Right hindlimb (tissue), 1 donor: ENCODE measurements at regions not wholly inside any gene's neighbourhood (a gene's known extent, or its start where the extent isn't known, plus 50 kb on each side); places are given as distances from the start of the nearest gene placed in this dataset.
A peak's percentile ranks its signal among the peaks of the same experiment; 100 is the strongest.

Experiments used
- DNase-seq: peaks from one replicate; pipeline ENCODE4 v3.0.0-alpha.2; 2018

DNA sequence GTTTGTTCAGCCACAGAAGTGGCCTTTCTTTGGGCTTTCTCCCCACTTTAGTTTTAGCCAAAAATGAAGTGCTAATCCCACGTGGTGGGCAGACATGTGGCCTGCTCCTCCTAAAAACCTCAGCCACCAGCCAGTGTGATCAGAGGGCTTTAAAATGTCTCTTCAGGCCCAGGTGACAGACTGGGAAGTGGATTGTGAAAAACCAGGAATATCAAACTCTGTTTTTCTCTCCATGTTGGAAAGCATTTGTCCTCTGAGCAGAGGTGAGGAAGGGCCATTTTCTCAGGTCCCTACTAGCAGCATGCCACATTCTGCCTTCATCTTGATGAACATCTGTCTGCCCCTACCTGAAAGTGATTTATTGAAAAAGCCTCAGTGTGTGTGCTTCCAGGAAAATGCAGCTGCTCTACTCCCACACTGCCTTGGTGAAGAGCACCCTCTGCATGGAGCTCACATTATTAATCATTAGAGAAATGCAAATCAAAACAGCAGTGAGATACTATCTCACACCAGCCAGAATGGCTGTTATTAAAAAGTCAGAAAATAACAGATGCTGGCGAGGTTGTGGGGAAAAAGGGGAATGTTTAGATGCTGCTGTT lies 181.2 kb upstream of the DMAC1 start:
- no peak for DNase-seq

DNA sequence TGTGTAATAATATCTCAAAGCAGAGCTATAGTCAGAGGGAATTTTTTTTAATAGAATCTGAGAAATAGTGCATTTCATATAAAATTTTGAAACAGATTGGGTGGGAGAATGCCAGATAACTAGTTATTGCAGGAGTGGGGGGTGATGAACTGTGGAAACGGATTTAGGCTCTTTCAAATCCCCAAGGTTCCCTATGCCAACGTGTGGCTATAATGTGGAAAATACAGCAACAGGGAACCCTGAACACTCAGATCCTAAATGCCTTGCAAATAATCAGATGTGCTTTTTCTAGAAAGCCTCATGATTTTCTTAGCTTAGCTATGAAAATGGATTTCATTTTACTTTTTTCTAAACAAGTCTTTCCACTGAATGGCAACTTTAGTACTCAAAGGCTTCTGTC lies 180.5 kb upstream of the DMAC1 start:
- DNase-seq: no peak

DNA sequence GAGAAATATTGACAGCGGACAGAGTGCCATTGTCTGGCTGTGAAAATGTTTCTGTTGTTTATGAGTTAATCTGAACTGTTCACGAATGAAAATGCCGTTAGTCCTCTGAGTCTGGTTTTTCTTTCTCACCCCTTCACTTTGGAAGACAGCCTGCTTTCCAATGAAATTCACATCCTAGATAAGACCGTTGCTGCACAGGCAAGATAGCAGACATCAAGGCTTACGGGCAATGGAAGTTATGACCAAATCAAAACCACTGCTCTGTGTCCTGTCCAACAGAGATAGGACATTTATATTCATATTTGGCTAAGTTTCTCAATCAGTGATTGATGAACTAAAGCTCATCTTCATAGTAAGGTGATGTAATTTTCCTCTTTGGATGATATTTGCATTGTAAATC lies 180.0 kb upstream of the DMAC1 start:
- no peak for DNase-seq

DNA sequence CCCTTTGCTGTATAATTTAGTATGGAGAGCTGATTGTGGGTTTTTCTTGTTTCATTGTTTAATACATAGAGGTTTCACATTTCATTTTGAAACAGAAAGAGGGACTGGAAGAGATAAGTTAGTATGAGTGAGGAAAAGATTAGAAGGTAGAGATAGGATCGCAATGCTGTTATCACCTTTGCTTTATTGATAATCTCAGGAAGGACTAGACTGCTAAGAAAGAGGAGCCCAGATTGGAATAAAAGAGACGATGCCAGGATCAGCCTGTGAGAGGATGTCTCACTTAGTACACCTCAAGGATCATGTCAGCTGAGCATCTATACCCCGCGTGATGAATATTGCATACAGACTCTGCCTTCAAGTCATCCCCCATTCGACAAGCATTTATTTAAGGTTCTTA lies 178.0 kb upstream of the DMAC1 start:
- DNase-seq: no peak

DNA sequence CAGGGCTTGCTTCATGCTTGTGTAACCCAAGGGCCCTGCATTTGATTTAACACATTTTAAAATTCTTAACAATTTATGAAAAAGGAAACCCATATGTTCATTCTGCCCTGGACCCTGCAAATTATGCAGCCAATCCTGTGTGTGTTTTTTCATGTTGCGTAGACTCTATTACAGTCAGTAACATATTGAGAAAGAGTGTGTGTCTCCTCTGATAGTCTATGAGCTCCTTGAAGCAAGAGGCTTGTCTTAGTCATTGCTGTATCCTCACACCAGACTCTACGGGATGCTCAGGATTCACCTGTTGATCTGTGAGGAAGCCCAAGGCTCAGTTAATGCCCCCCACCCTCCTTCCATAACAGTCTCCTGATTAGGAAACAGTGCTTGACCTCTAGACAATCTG lies 177.3 kb upstream of the DMAC1 start:
- DNase-seq: no peak

DNA sequence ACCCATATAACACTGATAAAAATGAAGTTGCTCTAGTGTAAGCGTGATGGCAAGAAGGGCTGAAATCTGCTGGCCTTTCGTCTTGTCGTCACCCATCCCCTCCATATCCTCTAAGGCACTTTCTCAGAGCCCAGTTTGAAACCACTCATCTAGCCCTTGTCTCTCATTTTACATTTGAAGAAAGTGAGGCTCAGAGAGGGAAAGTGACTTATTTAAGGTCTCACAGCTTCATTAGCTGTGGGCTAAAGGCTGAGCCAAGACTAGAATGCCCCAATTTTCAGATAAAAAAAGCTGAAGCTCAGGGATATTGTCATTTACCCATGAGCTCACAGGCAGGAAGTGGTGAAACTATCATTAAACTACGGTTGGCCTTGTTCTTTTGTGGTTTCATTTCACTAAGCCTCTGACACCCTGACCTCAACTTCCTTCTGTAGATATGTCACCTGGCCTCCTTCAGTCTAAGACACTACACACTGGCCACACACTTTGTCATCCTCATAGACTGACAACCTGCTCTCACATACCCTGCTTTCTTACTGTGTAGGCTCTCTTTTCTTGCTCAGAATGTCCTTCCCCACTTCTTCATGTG lies 176.7 kb upstream of the DMAC1 start:
- no peak for DNase-seq

DNA sequence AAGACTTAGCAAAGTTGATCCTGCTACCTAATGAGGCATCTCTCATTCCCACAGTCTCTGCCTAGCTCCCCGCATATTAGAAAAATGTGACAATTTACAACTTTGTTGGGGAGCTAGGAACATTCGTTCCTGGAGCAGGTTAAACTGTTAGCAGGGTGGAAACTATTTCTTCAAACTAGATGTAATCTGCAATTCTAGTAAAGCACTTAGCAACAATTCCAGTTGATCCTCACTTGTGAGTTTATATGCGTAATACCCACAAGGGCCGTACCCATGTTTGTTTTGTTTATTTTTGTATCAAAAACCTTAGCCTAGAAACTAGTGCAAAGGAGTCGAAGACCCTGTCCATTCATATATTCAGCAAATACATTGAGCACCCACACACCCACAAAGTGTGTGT lies 175.8 kb upstream of the DMAC1 start:
- no peak for DNase-seq

DNA sequence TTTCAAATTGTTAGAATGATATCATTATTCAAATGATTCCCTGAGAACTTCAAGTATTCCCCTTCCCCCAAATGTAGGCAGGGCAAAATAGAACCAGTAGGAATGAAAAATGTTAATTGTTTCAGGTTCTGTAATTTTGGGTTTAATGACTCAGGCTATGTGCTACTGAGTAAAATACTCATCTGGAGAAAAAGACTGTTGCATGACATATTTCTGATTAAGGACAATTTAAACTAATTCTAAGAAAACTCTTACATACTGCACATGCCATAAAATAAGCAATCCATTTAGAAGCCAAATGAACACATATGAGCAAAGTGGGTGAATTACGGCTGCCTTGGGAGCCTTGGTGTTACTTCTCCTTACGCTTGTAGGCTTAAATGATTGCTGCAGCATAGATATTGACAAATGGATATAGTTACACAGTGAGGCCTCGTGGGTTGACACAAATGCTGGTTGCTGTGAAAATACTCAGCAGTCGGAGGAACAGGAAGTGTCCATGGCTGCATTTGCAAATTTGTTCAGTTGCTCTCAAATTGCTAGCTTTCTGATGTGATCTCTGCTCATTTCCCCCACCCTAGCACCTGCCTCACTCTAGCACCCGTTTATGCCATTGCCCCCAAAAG lies 174.9 kb upstream of the DMAC1 start:
- DNase-seq: no peak

DNA sequence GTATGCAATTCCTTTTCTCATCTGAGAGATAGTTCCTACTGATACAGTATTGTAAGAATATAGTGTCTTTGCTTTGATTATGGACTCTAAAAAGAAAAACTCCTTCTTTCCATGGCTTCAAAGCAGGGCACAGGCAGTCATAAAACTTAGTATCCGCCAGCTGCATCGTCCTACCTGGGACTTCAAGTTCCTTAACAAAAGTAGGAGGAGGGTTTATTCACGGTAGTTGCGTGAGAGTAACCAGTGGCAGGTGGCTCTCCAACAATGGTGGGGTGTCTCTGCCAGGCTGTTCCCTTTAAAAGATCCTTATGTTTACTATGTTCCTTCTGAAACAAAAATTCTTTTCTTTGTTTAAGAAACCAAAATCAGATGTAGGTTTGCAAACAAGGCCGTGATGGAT lies 173.5 kb upstream of the DMAC1 start:
- no peak for DNase-seq

DNA sequence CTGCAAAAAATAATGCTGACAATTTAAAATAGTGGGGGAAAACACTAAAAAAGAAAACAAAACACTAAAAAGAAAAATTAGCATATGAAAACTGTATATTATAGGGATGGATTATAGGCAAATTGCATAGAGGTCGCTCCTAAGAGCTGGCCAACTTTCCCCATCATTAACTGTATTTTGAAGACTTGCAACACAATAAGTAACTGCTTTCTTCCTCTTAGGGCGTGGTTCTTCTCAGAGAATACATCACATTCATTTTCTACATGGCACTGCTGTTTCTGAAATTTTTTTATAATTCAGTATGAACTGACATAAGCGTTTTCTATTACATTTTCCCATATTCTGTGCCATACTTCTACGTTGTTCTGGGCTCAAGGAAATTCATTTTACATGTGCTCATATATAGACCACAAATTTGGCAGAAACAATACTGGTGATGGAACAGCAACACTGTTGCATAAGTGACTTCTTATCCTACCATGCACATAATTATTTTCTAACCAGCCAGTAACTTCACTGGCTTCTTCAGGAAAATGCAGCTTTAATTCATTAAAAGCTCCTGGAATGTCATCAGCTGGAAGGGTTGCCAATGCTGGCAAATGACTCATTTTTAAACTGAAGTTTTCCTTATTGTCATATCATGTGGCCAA lies 171.2 kb upstream of the DMAC1 start:
- peak; percentile 51 for DNase-seq

DNA sequence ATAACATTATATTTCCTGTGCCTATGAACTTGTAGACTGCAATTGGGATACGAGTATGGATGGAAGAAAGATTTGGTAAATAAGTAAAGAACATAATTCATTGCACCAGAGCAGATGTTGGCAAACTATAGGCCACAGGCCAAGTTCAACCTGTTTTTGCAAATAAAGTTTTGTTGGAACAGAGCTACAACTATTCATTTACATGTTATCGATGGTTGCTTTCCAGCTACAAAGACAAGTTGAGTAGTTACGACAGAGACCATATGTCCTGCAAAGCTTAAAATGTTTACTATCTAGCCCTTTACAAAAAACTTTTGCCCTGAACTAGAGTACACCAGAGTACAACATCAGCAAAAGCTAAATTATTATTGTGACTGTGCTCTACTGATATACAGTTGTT lies 169.1 kb upstream of the DMAC1 start:
- no peak for DNase-seq

DNA sequence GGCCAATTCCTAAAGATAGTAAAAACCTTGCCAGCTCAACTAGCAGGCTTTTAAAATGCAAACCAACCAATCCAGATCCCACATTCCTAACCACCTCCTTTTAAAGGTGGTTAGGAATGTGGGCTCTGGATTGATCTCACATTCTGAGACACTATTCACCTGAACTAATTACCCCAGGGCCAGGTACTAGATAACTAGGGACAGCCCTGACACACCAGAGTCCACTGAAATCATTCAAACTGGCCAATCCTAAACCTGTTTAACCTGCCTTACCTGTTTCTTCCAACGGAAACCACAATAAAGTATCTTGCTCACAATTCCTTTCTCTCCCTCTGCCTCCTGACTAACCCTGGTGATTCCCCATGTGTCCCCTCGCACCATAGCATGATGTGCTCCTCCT lies 168.3 kb upstream of the DMAC1 start:
- no peak for DNase-seq

DNA sequence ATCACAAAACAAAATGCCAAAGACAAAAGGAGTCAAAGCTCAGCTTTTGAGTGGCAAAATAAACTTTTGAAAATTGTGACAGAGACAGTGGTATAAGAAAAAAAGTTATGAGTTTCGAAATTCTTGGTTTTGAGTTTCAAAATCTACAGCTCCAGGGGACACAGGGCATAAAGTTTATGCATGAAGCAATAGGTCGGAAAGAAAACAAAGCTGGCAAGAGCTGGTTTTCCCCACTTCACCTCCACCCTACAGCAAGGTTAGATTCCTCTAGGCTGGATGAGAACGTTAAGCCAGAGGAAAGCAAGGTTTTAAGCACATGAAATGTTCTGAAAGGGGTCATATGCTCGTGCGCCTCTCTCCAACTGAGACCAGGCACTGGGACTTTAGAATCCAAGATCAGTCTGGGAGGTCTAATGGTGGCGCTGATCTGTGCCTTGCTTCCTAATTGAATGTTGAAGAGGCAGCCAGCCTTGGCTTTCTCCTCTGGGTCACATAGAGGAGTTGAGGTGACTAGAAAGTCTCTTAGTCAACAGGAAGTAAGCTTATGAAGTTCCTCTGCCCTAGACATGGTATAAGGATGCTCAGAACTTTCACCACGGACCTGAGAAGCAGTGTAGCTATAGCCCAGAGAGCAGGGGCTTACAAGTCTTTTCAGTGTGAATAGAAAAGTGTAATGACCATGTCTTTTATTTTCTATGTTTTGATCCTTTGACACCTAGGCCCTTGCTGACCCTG lies 167.7 kb upstream of the DMAC1 start:
- DNase-seq: no peak

DNA sequence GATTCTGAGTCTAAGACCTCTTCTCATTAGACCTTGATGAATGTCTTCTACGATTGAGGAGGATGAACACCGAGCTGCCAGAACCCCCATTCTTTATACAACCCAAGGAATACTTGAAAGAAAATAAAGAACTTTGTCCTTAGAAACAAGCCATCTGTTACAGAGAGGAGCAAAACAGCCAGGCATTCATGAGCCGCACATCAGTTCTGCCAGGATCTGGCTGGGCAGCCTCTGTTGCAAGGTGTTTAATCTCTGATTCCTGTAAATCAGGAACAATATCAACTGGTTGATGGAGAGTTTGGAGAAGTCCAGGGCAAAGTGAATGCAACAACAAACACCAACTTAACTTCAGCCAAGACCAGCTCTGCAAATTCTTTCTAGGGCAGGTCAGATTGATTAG lies 165.5 kb upstream of the DMAC1 start:
- no peak for DNase-seq

DNA sequence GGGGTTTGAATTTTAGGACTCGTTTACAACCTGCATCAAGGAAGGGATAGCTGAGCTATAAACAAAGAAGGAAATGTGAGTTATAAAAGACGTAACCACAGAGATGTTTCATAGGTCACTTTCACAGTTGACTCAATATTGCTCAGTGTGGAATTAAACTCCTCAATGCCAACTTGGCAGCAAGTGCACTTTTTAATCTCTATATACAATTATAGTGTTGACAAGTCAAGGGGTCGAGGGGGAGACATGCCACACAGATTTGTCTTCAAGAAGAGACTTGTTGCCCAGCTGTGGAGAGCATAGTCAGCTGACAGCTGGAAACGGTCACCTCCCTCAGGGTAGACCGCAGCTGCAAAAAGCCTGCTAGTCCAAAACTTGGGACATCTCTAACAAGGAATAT lies 163.4 kb upstream of the DMAC1 start:
- DNase-seq: peak; percentile 45

DNA sequence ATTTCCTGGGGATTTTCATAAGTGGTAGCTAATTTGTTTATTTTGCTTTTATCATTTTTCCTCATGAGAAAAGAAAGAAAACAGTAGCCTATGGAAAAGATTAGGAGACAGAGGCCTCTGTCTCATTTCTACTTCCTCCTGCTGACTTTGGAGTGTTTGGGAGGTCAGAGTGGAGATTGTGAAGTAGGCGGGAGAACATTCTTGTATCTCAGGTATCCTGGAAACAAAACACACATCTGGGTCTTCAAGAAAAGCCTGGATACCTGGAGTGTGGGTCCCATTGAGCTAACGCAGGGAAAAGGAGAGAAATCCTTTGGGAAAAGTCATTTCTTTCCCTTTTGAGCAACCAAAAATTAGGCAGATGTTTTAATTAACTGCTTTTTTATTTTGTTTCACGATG lies 161.5 kb upstream of the DMAC1 start:
- DNase-seq: no peak

DNA sequence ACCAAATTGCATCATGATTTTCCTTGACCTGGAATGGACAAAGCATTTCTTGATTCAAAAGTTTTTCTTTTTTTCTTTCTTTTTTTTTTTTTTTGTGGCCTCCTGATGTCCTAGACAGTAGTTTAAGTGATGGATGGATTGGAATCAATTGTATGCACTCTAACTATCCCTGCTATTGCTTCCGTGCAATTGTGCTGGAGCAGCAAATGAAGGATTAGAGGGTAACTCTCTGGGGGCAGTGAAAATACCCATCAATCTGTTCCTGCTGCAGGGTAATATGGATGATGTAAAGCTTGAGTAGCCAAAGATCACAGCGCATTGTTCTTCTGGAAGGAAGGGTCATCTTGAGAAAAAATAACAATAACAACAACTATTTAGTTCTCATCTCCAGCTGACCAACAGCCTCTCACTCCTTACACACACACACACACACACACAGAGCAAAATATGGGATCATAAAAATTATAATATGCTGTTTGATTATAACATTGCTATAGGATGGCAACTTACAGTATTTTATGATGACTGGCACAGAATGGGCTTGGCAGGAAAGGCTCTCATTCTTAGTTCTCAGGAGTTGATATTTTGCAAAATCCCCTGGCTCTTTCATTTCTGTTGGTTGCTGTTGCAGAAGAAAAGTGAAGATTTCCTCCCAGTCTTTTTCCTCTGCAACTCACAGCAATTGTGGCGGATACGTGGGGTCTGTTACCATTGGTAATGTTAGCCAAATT lies 160.9 kb upstream of the DMAC1 start:
- DNase-seq: no peak

DNA sequence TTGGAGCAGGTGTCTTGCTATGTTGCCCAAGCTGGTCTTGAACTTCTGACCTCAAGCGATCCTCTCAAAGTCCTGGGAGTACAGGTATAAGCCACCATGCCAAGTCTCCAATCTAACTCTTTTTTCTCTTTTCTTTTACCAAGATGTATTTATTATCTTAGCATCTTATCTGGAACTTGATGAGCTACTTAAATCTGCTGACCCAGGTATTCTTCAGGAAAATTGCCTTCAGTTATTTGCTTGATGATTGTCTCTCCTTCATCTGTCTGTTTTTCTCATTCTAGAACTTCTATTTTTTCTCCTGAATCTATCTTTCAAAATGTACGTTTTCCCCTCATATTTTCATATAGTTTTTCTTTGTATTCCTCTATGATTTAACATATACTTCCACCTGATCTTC lies 158.2 kb upstream of the DMAC1 start:
- no peak for DNase-seq

DNA sequence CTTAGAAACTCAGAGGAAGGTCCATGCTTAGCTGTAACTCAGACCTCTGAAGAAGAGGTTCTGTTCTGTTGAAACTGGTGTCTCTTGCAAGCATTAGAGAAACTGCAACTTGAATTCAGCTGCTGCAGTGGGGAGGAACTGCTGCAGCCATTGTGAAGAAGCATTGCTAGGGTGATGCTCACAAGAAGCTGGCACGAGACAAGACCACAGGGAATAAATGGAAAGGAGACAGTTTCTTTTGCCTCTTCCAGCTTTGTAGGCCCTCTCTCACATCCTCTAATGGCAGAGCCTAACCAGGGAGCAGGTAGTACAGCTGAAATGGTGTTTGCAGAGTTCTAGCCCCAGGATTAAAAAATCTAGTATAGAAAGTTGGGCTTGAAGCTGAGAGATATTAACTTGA lies 148.0 kb upstream of the DMAC1 start:
- no peak for DNase-seq

DNA sequence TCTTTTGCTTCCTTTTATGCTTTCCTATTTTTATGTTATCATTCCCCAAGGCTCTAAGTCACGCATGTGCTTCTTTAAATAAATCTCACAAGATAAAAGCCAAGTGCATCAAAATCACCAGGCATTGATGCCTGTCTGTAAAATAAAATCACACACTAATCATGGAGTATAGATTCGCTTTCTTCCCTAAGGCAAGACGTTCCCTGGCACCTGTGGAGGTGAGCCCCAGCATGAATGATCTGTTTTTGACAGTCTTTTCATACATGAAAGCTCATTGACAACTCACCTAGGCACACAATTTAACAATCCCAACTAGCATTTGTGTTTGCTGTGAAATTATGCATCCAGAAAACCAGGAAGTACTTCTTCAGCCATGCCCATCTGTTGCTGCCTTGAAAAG lies 146.9 kb upstream of the DMAC1 start:
- no peak for DNase-seq

DNA sequence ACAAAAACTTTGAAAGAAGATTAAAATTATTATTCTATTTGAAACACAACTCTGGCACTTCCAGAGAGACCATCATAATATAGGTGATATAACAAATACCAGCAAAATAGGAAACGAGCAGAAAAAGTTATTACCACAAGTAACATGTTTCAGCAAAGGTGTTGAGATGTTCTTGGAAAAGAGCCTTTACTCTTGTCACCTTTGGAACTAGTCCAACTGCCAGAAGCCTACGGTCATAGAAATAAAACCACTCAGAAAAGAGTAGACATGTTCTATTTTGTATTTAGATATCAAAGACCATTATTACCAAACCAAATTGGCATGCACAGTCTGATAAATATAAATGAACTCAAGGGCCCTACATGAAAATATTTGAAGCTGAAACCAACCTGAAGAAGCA lies 145.0 kb upstream of the DMAC1 start:
- no peak for DNase-seq

DNA sequence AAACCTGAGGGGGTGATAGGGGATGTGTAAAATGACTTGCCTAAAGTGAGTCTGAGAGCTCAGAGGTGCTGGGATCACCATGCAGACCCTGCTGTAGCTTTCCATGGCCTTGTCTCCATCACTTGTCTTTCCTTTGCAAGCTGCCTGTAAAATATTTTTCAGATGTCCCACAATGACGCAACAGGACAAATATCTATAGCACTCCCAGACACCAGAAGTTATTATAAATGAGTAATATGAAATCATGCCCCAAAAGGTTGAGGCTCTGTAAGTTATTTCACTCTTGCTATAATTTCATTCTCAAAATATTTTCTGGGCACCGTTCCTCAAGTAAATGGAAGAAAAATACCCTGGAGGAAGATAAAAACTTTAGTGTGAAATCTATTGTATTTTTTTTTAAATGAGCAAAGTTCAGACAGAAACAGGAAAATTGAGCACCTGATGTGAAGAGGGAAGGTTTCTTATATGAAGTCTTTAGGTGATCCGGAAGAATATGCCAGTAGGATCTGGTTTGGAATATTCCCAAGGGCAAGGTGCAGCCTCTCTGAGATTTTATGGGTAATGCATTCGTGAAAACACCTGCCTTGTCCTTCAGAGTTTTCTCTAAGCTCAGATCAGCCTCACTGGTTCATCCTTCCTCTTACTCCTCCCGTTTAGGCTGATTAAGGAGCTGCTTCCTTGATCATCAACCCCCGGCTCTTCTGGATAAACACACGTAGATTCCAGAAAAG lies 138.3 kb upstream of the DMAC1 start:
- peak; percentile 26 for DNase-seq
